Thyroid gland (tissue), 4 donors: ENCODE measurements at regions not wholly inside any gene's neighbourhood (a gene's known extent, or its start where the extent isn't known, plus 50 kb on each side); places are given as distances from the start of the nearest gene placed in this dataset.

Experiments
- POLR2A ChIP-seq, 2 donors: fragments of 450-650 bp; IDR thresholded peaks; one replicate each; pipeline ENCODE4 v1.6.1; 2017; ENCODE audit warnings: antibody characterized with exemption in 2 of 2, mild to moderate bottlenecking in 2 of 2, moderate library complexity in 1 of 2
- TF ChIP-seq, protein P1 (sequence below), 6 experiments: fragments of 200-600 bp in 3 of 6; fragments of 450-650 bp in 3 of 6; sonication (generic) in 3 of 6; IDR thresholded peaks; one replicate each; pipeline ENCODE4 v1.5.1; 2016 to 2019; ENCODE audit warnings: antibody characterized with exemption in 6 of 6, mild to moderate bottlenecking in 2 of 6, inconsistent platforms in 1 of 6, moderate library complexity in 1 of 6

GRCh38 chr18:24840051-24840450 lies 379.6 kb downstream of the HRH4 start:
- TF ChIP-seq, protein P1, sequence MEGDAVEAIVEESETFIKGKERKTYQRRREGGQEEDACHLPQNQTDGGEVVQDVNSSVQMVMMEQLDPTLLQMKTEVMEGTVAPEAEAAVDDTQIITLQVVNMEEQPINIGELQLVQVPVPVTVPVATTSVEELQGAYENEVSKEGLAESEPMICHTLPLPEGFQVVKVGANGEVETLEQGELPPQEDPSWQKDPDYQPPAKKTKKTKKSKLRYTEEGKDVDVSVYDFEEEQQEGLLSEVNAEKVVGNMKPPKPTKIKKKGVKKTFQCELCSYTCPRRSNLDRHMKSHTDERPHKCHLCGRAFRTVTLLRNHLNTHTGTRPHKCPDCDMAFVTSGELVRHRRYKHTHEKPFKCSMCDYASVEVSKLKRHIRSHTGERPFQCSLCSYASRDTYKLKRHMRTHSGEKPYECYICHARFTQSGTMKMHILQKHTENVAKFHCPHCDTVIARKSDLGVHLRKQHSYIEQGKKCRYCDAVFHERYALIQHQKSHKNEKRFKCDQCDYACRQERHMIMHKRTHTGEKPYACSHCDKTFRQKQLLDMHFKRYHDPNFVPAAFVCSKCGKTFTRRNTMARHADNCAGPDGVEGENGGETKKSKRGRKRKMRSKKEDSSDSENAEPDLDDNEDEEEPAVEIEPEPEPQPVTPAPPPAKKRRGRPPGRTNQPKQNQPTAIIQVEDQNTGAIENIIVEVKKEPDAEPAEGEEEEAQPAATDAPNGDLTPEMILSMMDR (IDR thresholded peaks at IDR 0.05): no peak
- TF ChIP-seq POLR2A (IDR thresholded peaks at IDR 0.05): no peak
